Gastroesophageal sphincter (tissue), 3 donors: ENCODE measurements at regions not wholly inside any gene's neighbourhood (a gene's known extent, or its start where the extent isn't known, plus 50 kb on each side); places are given as distances from the start of the nearest gene placed in this dataset.

Source experiments
- POLR2A ChIP-seq, 2 donors: fragments of 450-650 bp; IDR thresholded peaks; one replicate each; pipeline ENCODE4 v1.6.1; 2017; ENCODE audit warnings: antibody characterized with exemption in 2 of 2, mild to moderate bottlenecking in 2 of 2, moderate library complexity in 1 of 2
- POLR2AphosphoS5 ChIP-seq: sonication (generic); formaldehyde crosslinking; IDR thresholded peaks from one replicate; pipeline ENCODE4 v1.6.1; 2017; ENCODE audit warnings: antibody characterized with exemption
- TF ChIP-seq, protein P1 (sequence below), 4 experiments: fragments of 200-600 bp in 2 of 4; fragments of 450-650 bp in 2 of 4; sonication (generic) in 1 of 4; IDR thresholded peaks; one replicate each; pipeline ENCODE4 v1.5.1; 2017 to 2019; ENCODE audit warnings: antibody characterized with exemption in 4 of 4, mild to moderate bottlenecking in 2 of 4, moderate library complexity in 2 of 4

DNA sequence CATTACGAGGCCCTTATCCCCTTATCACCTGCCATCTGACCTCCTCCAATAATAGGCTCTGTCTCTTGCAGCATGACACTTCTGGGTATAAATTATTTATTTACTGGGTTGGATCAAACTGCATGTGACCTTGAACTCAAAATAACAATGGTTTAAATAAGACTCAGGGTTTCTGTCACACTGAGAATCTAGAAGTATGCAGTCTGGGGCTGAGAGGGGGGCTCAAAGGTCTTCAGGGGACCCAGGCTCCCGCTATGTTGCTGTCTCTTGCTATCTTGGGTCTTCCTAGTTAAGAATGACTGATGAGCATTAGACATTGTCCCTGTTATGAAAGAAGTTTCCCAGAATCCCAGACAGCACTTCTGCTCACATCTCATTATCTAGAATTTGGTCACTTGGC, 133.5 kb downstream of the URB2 start:
- no peak for TF ChIP-seq POLR2A (IDR thresholded peaks at IDR 0.05)
- no peak for TF ChIP-seq POLR2AphosphoS5
- TF ChIP-seq, protein P1, sequence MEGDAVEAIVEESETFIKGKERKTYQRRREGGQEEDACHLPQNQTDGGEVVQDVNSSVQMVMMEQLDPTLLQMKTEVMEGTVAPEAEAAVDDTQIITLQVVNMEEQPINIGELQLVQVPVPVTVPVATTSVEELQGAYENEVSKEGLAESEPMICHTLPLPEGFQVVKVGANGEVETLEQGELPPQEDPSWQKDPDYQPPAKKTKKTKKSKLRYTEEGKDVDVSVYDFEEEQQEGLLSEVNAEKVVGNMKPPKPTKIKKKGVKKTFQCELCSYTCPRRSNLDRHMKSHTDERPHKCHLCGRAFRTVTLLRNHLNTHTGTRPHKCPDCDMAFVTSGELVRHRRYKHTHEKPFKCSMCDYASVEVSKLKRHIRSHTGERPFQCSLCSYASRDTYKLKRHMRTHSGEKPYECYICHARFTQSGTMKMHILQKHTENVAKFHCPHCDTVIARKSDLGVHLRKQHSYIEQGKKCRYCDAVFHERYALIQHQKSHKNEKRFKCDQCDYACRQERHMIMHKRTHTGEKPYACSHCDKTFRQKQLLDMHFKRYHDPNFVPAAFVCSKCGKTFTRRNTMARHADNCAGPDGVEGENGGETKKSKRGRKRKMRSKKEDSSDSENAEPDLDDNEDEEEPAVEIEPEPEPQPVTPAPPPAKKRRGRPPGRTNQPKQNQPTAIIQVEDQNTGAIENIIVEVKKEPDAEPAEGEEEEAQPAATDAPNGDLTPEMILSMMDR (IDR thresholded peaks at IDR 0.05) = no peak
